SK-N-SH treated with all-trans-retinoic acid at 6 μM for 48 hours (cell line): ENCODE measurements at regions not wholly inside any gene's neighbourhood (a gene's known extent, or its start where the extent isn't known, plus 50 kb on each side); places are given as distances from the start of the nearest gene placed in this dataset.

Source experiments
- BACH2 ChIP-seq: fragments of 250-450 bp; sonication (Bioruptor Pico); IDR thresholded peaks from 2 replicates; pipeline ENCODE4 v1.9.0; 2021; ENCODE audit warnings: mild to moderate bottlenecking, borderline replicate concordance
- CSRNP3 ChIP-seq: fragments of 250-450 bp; sonication (Bioruptor Pico); IDR thresholded peaks from 2 replicates; pipeline ENCODE4 v1.5.1; 2021; ENCODE audit warnings: mild to moderate bottlenecking, moderate library complexity
- OSR1 ChIP-seq: fragments of 250-450 bp; sonication (Bioruptor Pico); IDR thresholded peaks from 2 replicates; pipeline ENCODE4 v1.8.0; 2022; ENCODE audit warnings: moderate library complexity, mild to moderate bottlenecking, inconsistent platforms
- PATZ1 ChIP-seq: fragments of 250-450 bp; sonication (Bioruptor Pico); IDR thresholded peaks from 2 replicates; pipeline ENCODE4 v1.8.0; 2020; ENCODE audit warnings: mild to moderate bottlenecking, moderate library complexity, borderline replicate concordance
- POU6F1 ChIP-seq: fragments of 250-450 bp; sonication (Bioruptor Pico); IDR thresholded peaks from 2 replicates; pipeline ENCODE4 v1.8.0; 2021; ENCODE audit warnings: low read depth, mild to moderate bottlenecking, moderate library complexity, borderline replicate concordance
- SNAI2 ChIP-seq: fragments of 250-450 bp; sonication (Bioruptor Pico); IDR thresholded peaks from 2 replicates; pipeline ENCODE4 v1.5.0; 2020; ENCODE audit warnings: mild to moderate bottlenecking, moderate library complexity
- ZFP30 ChIP-seq: fragments of 450-650 bp; formaldehyde crosslinking; IDR thresholded peaks from 2 replicates; pipeline ENCODE4 v1.5.0; 2022; ENCODE audit warnings: mild to moderate bottlenecking, moderate library complexity

GRCh38 chr16:62408760-62409159 is 372.5 kb upstream of the CDH8 start:
- TF ChIP-seq ZFP30 (CRISPR knock-in tag), result no peak
- no peak for TF ChIP-seq PATZ1
- no peak for TF ChIP-seq OSR1
- no peak for TF ChIP-seq POU6F1 (CRISPR knock-in tag)
- no peak for TF ChIP-seq SNAI2
- no peak for TF ChIP-seq CSRNP3
- TF ChIP-seq BACH2, result no peak
